ENCODE measurements at regions not wholly inside any gene's neighbourhood (a gene's known extent, or its start where the extent isn't known, plus 50 kb on each side); places are given as distances from the start of the nearest gene placed in this dataset.

- ChIA-PET POLR2A (no interaction called here), SMC1A (ENCODE audit: uncharacterized antibody, unreplicated experiment) (interaction anchor here (1.1 to 1.2 kb wide), 2 partner anchors 9 to 16 kb away, joined by 3 to 4 read pairs; no protein-coding TSS in a partner anchor), CTCF (interaction anchor here (1.0 kb wide), 1 partner anchor 367 kb away, joined by 3 read pairs; no protein-coding TSS in a partner anchor), RAD21 (ENCODE audit: unreplicated experiment) (no interaction called here)
- Histone ChIP-seq H3K27ac (ENCODE audit: control insufficient read depth, insufficient read depth) (no peak overlapping the region), H3K79me2 (ENCODE audit: control insufficient read depth, insufficient read depth, low read length) (no peaks in the 10 kb centered on the region), H2AFZ (ENCODE audit: control insufficient read depth, low read depth, low read length) (no peak overlapping the region), H3K36me3 (ENCODE audit: control insufficient read depth in 2 of 2, insufficient read depth in 2 of 2, low read length in 1 of 2) (no peaks in the 10 kb centered on the region), H3K9ac (ENCODE audit: control insufficient read depth, insufficient read depth, low read length) (no peak overlapping the region), H3K4me3 (no peak overlapping the region), H3K9me3 (replicated peaks; ENCODE audit: control insufficient read depth, insufficient read depth, low read length) (no peaks in the 10 kb centered on the region; the same call in 2 of the 3 replicates), H3K27me3 (replicated peaks in 1 of 2; ENCODE audit: control insufficient read depth in 2 of 2, insufficient read depth in 2 of 2, low read length in 1 of 2) (no peaks in the 10 kb centered on the region), H4K20me1 (ENCODE audit: control insufficient read depth, insufficient read depth) (no peaks in the 10 kb centered on the region), H3K4me2 (ENCODE audit: control insufficient read depth, insufficient read depth) (no peak overlapping the region), H3K4me1 (ENCODE audit: control insufficient read depth, insufficient read depth, low read length) (peaks cover 24% of the 10 kb centered on the region)
- DNase-seq (ENCODE audit: low read depth, low spot score) (no peak), ATAC-seq (no peak), FAIRE-seq (no peak)
- no peak for TF ChIP-seq BHLHE40 (IDR thresholded peaks at IDR 0.05; ENCODE audit: borderline replicate concordance in 1 of 2, low read depth in 2 of 2, low read length in 1 of 2)
- TF ChIP-seq EGR1 (IDR thresholded peaks at IDR 0.05; ENCODE audit: borderline replicate concordance in 1 of 2, low read depth in 2 of 2, low read length in 2 of 2), result no peak
- TF ChIP-seq PAX5 (IDR thresholded peaks at IDR 0.05; ENCODE audit: borderline replicate concordance, low read depth, low read length), result no peak
- no peak for TF ChIP-seq SKIL (IDR thresholded peaks at IDR 0.05; ENCODE audit: low read depth, poor library complexity, severe bottlenecking)
- no peak for TF ChIP-seq JUND (IDR thresholded peaks at IDR 0.05; ENCODE audit: low read depth, low read length)
- no peak for TF ChIP-seq CTCF (IDR thresholded peaks at IDR 0.05 in 2 of 3, conservative IDR thresholded peaks at IDR 0.05 in 1 of 3; ENCODE audit: control insufficient read depth in 2 of 3, extremely low read depth in 1 of 3, insufficient read depth in 1 of 3, low read depth in 3 of 3, low read length in 3 of 3)
- TF ChIP-seq ZNF24 (IDR thresholded peaks at IDR 0.05), result no peak
- no peak for TF ChIP-seq NR2C2 (IDR thresholded peaks at IDR 0.05; ENCODE audit: borderline replicate concordance, control insufficient read depth, insufficient read length, low read depth)
- TF ChIP-seq RAD21 (IDR thresholded peaks at IDR 0.05; ENCODE audit: insufficient read depth, low read depth, low read length), result no peak
- TF ChIP-seq IRF4 (IDR thresholded peaks at IDR 0.05; ENCODE audit: low read depth, low read length), result no peak
- no peak for TF ChIP-seq USF2 (IDR thresholded peaks at IDR 0.05; ENCODE audit: borderline replicate concordance, low read depth, low read length)
- TF ChIP-seq RBBP5 (conservative IDR thresholded peaks at IDR 0.05), result no peak
- TF ChIP-seq EED (IDR thresholded peaks at IDR 0.05; ENCODE audit: low read depth), result no peak
- no peak for TF ChIP-seq STAT1 (conservative IDR thresholded peaks at IDR 0.05)
- no peak for TF ChIP-seq MXI1 (IDR thresholded peaks at IDR 0.05; ENCODE audit: low read depth, low read length)
- TF ChIP-seq SMC3 (IDR thresholded peaks at IDR 0.05; ENCODE audit: borderline replicate concordance, low read length), result no peak
- no peak for TF ChIP-seq MEF2A (IDR thresholded peaks at IDR 0.05; ENCODE audit: insufficient read depth, low read depth, low read length)
- TF ChIP-seq KAT2A (conservative IDR thresholded peaks at IDR 0.05; ENCODE audit: control insufficient read depth, low read depth, low read length), result no peak
- in situ Hi-C loops (cut with MboI), result no loop called here
- no TSS peak for BruUV-seq (replicated peaks)
- intact Hi-C loops (cut with micrococcal nuclease; ENCODE audit: unreplicated experiment), result loop anchor here (5.0 kb wide), 2 partner anchors 139 to 254 kb away; no protein-coding TSS in a partner anchor
- 76% methylated on average over 3 of the region's 3 CpGs for WGBS (ENCODE audit: insufficient coverage, insufficient replicate concordance, low lambda C conversion rate, missing lambda C conversion rate)
Observed at GRCh38 chr1:87586501-87586900, 257.8 kb downstream of the LMO4 start.

Data from GM12878 (cell line).